HG02798 (cell line): ENCODE measurements at regions not wholly inside any gene's neighbourhood (a gene's known extent, or its start where the extent isn't known, plus 50 kb on each side); places are given as distances from the start of the nearest gene placed in this dataset.
"Not testable (repeated sequence)": the region's sequence is repeated elsewhere in the genome, so short reads cannot be mapped to it uniquely, and the experiment has no call there.

Experiments used
- ATAC-seq: cut with Tn5 transposase; IDR thresholded peaks from one replicate; pipeline ENCODE4 v1.9.1; 2021; ENCODE audit warnings: mild to moderate bottlenecking; ENCODE audit not compliant: unreplicated experiment, poor library complexity

DNA sequence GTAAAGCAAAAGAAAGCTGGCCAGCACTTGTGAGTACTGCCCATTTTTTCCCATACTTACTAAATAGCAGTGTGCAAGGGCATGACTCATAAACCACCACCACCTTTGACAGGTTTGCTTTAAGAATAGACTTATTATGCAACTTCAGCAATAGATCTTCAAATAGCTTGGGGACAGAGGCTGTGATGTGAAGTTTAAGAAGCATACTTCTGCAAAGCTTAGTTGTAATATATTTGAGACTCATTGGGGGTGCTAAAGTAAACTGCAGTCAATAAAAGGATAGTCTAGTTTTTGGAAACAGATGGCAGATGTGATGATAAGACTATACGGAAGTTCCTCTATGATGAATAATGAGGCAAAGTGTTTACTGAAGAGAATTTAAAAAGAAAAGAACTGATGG is 210.0 kb downstream of the PLA2G4A start:
- ATAC-seq = no peak

DNA sequence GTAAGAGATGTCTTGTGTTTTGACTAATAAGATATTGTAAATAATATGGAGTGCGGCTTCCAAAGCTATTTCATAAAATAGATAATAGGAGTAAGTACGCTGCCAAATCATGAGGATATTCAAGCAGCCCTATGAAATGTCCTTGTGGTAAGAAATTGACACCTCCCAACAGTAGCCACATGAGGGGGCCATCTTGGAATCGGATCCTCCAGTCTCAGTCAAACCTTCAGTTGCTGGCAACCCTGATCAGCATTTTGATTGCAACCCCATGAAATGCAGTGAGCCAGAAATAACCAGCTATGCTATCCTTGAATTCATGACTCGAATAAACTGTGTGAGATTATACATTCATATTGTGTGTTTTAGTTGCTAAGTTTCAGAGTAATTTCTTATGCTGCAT is 212.4 kb downstream of the PLA2G4A start:
- ATAC-seq = no peak

- ATAC-seq = no peak
Measured at GRCh38 chr1:187042538-187042937, 213.8 kb downstream of the PLA2G4A start.

- ATAC-seq = not testable (repeated sequence)
Measured at GRCh38 chr1:187043433-187043832, 214.7 kb downstream of the PLA2G4A start.

GRCh38 chr1:187044411-187044810 is 215.7 kb downstream of the PLA2G4A start:
- no peak for ATAC-seq

GRCh38 chr1:187045371-187045770 is 216.6 kb downstream of the PLA2G4A start:
- no peak for ATAC-seq

- ATAC-seq = no peak
Measured at GRCh38 chr1:187046293-187046692, 217.5 kb downstream of the PLA2G4A start.

DNA sequence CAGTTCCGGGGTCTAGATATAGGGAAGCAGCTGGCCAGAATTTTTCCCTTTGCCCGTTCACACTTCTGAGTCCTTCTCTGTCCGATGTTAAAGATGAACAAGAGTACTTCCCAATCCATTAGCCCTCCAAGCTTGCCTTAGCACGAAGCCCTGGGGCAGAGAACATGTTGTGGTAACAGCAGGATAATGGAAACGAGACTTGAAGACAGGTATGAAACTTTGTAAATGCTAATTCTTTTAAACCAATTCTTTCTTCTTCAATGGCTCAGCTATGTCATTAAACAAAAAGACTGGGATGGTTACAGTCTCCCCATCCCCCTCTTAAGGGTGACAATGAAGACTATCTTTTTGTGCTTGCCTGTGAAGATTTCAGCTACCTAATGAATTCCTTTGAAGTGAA is 218.5 kb downstream of the PLA2G4A start:
- no peak for ATAC-seq

DNA sequence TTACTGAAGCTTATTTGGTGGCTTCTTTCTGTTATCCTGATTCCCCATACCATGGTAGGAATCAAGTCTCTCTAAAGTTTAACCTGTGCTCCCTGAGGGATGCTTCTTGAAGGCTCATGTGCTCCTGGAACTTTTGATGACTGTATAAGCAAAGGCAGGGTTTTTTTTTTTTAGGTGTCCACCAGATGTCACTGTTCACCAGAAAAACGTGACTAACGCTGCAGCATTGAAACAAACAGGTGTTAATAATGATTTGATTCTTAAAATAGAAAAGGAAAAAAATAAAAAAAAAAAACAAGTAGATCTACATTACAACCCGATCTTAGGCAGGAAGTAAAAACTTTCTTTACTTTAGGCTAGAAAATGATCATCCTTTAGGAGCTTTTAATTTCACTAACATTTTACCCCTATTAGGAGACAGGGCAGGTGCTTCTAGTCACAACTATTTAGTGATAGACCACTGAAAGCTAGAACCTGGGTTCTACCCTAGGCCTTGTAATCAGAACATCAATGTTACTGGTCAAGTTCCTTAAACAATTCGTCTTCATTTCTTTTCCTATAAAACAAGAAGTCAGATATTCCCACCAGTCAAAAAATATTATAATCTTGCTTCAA is 223.0 kb downstream of the PLA2G4A start:
- ATAC-seq = peak; percentile 87

DNA sequence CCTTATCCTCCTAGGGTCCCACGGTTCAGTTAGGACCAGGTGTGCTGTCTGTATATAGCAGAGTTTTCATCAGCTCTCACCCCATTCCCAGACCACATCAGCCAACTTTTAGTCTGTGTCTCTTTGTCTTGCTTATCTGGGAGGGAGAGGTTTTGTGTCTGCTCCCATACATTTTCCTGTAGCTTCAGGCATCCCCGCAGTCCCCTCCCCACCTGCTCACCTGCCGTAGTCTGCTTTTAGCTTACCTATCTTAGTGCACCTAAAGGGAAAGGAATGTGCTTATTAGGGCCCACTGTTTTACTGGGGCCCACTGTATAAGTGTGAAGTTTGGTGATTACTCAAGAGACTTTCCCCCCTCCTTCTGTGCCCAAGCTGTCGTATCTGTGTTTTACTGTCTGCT is 225.1 kb downstream of the PLA2G4A start:
- no peak for ATAC-seq

DNA sequence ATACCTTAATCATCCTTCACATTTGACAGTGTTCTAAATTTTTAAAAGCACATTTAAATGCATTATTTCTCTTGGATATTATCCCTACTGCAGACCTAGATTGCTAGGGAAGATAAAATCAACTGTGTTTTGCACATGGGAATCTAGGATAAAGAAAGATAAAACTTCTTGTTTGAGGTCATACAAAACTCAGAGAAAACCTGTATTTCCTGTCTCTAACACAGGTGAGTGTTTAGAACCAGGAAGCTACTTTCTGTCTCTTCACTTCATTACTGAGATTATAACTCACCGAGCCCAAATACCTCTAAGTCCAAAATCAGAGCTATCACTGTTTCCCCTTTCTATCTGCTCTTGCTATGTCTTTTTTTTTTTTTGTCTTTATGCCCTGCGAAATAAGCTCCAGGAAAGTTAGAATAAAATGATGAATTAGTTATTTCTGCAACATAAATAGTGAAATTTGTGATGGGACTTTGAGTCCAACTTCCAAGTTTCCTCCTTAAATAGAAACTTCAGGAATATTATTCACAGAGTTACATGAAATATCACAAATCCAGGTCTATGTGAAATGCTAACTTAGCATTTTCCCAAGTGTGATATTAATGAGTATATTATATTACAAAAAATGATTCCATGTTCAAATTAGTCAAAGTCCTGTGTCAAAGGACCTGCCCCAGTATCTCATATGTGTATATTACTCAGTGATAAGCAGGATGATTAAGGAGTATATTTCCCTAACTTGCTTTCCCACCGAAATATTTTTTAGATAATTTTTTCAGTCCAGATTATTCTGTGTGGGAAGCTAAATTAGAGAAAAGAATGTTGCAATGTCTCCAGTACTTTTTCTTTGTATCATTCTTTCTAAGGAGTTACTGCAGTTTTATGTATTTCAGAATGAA is 226.4 kb downstream of the PLA2G4A start:
- ATAC-seq = no peak

- ATAC-seq = no peak
Measured at GRCh38 chr1:187063271-187063670, 234.5 kb downstream of the PLA2G4A start.

GRCh38 chr1:187067160-187067559 is 238.4 kb downstream of the PLA2G4A start:
- no peak for ATAC-seq

DNA sequence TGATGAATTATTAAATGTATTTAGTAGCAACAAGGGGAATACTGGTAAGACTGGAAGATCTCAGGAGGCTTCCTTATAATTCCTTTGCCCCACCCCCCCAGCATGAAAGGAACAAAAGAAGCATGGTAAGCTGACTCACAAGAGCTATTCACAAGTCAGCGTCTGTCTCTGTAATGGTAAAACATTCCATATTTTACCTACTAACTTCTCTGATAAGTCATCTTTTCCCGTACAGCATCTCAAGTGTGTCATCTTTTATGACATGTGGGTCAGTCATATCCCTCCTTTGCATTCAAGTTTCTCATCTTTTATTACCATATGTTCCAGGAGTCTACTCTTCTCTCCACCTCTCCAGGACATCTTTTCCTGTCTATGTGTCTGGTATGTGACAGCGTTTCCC is 241.3 kb downstream of the PLA2G4A start:
- ATAC-seq = no peak

DNA sequence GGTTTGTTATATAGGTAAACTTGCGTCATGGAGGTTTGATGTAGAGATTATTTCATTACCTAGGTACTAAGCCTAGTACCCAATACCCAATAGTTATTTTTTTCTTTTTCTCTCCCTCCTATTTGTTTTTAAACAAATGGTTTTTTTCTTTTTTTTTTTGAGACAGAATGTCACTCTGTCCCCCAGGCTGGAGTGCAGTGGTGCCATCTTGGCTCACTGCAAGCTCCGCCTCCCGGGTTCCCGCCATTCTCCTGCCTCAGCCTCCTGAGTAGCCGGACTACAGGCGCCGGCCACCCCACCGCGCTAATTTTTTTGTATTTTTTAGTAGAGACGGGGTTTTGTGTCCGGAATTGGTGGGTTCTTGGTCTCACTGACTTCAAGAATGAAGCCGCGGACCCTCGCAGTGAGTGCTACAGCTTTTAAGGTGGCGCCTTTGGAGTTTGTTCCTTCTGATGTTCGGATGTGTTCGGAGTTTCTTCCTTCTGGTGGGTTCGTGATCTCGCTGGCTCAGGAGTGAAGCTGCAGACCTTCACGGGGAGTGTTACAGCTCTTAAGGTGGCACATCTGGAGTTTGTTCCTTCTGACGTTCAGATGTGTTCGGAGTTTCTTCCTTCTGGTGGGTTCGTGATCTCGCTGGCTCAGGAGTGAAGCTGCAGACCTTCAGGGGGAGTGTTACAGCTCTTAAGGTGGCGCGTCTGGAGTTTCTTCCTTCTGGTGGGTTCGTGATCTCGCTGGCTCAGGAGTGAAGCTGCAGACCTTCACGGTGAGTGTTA is 243.7 kb downstream of the PLA2G4A start:
- ATAC-seq = peak; percentile 58

GRCh38 chr1:187073035-187073560 is 244.3 kb downstream of the PLA2G4A start:
- ATAC-seq = peak; percentile 21

DNA sequence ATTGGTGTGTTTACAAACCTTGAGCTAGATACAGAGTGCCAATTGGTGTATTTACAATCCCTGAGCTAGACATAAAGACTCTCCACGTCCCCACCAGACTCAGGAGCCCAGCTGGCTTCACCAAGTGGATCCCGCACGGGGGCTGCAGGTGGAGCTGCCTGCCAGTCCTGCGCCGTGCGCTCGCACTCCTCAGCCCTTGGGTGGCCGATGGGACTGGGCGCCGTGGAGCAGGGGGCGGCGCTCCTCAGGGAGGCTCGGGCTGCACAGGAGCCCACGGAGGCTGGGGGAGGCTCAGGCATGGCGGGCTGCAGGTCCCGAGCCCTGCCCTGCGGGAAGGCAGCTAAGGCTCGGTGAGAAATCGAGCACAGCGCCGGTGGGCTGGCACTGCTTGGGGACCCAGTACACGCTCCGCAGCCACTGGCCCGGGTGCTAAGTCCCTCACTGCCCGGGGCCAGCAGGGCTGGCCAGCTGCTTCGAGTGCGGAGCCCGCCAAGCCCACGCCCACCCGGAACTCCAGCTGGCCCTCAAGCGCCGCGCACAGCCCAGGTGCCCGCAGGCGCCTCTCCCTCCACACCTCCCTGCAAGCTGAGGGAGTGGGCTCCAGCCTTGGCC is 245.0 kb downstream of the PLA2G4A start:
- ATAC-seq = not testable (repeated sequence)

- no peak for ATAC-seq
Measured at GRCh38 chr1:187074445-187075048, 245.8 kb downstream of the PLA2G4A start.

- no peak for ATAC-seq
Measured at GRCh38 chr1:187076922-187077321, 248.2 kb downstream of the PLA2G4A start.

DNA sequence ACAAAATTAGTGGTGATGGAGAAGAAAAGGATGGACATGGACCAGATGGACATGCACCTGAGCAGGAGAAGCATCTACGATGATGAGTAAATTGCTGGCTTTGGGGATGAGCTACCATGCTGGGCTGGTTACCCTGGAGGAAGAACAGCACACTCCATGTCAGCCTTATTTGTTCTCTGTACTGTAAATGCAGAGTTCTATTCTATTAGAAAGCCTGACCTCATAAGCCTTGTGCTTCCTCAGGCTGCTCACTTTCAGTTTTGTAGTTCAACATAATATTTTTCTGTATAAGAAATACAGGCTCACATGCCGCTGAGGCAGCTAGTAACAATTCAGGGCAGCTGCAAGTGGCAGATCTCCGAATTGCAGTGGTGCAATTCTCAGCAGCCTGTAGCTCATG is 249.6 kb downstream of the PLA2G4A start:
- no peak for ATAC-seq
